Memory B cell (primary cell): ENCODE measurements at regions not wholly inside any gene's neighbourhood (a gene's known extent, or its start where the extent isn't known, plus 50 kb on each side); places are given as distances from the start of the nearest gene placed in this dataset.

ENCODE experiments used
- ATAC-seq: fragments of 150-1000 bp; cut with Tn5 transposase; 2 replicates; pipeline ENCODE4 v1.10.0; 2021; ENCODE audit warnings: low read depth, mild to moderate bottlenecking, moderate library complexity
- DNase-seq, 2 donors: peaks; one replicate each; pipeline ENCODE4 v3.0.0; 2022; ENCODE audit warnings: low spot score in 2 of 2
- H3K27ac Mint-ChIP-seq: one replicate; pipeline ENCODE4 v1.8.0; 2022; ENCODE audit warnings: mild to moderate bottlenecking, moderate library complexity, mixed read lengths
- H3K27me3 Mint-ChIP-seq: one replicate; pipeline ENCODE4 v1.8.0; 2022; ENCODE audit warnings: mixed read lengths
- H3K36me3 Mint-ChIP-seq: one replicate; pipeline ENCODE4 v1.8.0; 2022; ENCODE audit warnings: mild to moderate bottlenecking, mixed read lengths
- H3K4me1 Mint-ChIP-seq: one replicate; pipeline ENCODE4 v1.8.0; 2022; ENCODE audit warnings: mixed read lengths
- H3K4me3 Mint-ChIP-seq: one replicate; pipeline ENCODE4 v1.8.0; 2022; ENCODE audit warnings: mild to moderate bottlenecking, moderate library complexity, mixed read lengths
- H3K9me3 Mint-ChIP-seq: one replicate; pipeline ENCODE4 v1.8.0; 2022; ENCODE audit warnings: mixed read lengths

DNA sequence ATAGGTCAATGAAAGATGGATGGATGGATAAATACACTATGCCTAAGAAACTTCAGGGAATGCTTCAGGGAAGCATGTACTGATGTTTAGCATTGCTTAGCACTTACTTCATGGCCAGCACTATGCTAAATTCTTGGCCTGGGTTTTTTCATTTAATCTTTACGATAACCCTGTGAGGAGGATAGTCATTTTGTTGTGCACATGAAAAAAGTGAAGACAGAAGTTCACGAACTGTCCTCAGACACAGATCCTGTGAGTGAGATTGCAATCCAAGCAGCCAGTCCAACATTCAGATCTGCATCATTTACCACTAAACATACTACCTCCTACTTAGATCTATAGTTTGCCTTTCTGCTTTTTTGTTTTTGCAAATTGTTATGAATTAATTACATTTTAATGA is 510.8 kb upstream of the AGTR1 start:
- Mint-ChIP-seq H3K9me3 (no peaks in the 10 kb centered on the region), H3K4me3 (no peak overlapping the region), H3K36me3 (no peaks in the 10 kb centered on the region), H3K4me1 (no peaks in the 10 kb centered on the region), H3K27ac (no peak overlapping the region), H3K27me3 (no peaks in the 10 kb centered on the region)
- ATAC-seq (no peak), DNase-seq (no peak)

DNA sequence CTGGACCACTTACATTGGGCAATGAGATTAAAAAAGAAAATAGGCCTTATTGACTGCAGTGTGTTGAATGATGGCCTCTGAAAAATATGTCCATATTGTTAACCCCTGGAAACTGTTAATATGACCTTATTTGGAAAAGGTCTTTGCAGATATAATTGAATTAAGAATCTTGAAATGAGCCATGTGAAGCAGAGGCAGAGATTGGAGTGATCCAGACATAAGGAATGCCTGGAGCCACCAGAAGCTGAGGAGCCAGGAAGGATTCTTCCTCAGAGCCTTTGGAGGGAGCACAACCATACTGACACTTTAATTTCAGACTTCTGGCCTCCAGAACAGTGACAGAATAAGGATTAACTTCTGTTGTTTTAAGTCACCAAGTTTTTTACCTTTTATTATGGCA is 510.4 kb upstream of the AGTR1 start:
- Mint-ChIP-seq H3K4me3 (no peak overlapping the region), H3K36me3 (no peaks in the 10 kb centered on the region), H3K4me1 (no peaks in the 10 kb centered on the region), H3K9me3 (no peaks in the 10 kb centered on the region), H3K27me3 (no peaks in the 10 kb centered on the region), H3K27ac (no peak overlapping the region)
- DNase-seq (no peak), ATAC-seq (no peak)

DNA sequence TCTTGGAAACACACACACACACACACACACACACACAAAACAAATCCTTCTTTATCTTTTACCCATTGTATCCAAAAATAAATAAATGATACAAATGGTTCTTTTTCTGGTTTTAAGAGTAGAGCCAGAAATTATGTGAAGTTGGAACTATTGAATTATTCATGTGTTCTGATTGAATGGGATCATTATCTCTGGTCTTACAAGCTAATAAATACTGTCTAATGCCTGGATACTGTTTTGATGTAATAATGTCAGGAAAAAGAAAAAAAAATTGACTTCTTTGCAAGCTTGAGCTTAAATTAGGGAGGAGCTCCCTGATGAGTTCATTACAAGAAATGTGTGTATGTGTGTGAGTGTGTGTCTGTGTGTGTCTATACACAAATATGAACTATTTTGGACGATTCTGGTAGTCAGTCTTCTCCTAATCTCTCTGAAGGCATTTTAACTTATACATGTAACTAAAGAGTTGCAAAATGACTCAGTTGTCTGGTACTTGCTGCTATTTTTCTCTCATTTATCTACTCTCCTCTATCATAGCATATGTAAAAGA is 507.2 kb upstream of the AGTR1 start:
- Mint-ChIP-seq H3K4me3 (no peak overlapping the region), H3K27me3 (no peaks in the 10 kb centered on the region), H3K9me3 (no peaks in the 10 kb centered on the region), H3K36me3 (no peaks in the 10 kb centered on the region), H3K27ac (no peak overlapping the region), H3K4me1 (no peaks in the 10 kb centered on the region)
- DNase-seq (no peak), ATAC-seq (no peak)

DNA sequence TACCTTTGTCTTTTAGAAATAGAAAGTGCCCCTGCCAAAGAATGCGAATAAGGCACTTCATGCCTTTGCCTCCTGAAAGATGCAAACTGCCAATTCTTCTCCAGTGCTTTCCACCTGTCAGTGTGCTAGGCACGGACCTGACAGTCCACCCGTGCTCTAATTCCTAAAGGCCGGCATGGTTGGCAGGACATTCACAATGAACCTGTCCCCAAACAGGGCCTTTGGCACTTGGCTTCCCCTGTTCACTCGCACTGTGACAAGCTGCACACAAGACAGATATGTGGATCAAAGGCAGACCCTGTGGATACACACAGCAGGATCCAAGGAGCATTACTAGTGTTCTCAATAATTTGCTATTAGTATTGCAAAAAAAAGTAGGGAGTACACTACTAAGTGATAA is 505.7 kb upstream of the AGTR1 start:
- no peak overlapping the region for H3K27ac Mint-ChIP-seq
- ATAC-seq = no peak
- H3K27me3 Mint-ChIP-seq = no peaks in the 10 kb centered on the region
- no peak for DNase-seq
- H3K4me3 Mint-ChIP-seq = no peak overlapping the region
- H3K36me3 Mint-ChIP-seq = no peaks in the 10 kb centered on the region
- no peaks in the 10 kb centered on the region for H3K9me3 Mint-ChIP-seq
- no peaks in the 10 kb centered on the region for H3K4me1 Mint-ChIP-seq

DNA sequence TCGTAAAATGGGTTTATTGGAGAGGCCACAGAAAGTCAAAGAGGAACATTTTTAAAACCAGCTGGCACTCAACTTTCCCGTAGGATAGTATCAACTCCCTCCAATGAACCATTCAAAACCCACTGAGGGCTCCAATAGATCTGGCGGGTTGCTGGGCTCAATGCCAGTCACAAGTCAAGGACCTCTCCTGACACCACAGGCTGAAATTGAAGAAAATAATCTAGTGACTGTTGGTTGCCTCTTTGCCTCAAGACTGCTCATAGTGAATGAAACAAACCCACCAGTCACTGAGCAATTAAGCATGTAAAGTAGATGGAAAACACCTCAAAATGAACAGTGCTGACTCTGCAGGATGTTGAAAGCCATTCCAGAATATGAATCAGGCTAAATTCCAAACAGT is 500.6 kb upstream of the AGTR1 start:
- ATAC-seq (no peak), DNase-seq (no peak)
- Mint-ChIP-seq H3K27me3 (no peaks in the 10 kb centered on the region), H3K27ac (no peak overlapping the region), H3K9me3 (peaks cover 9% of the 10 kb centered on the region), H3K36me3 (no peaks in the 10 kb centered on the region), H3K4me3 (no peak overlapping the region), H3K4me1 (no peaks in the 10 kb centered on the region)

DNA sequence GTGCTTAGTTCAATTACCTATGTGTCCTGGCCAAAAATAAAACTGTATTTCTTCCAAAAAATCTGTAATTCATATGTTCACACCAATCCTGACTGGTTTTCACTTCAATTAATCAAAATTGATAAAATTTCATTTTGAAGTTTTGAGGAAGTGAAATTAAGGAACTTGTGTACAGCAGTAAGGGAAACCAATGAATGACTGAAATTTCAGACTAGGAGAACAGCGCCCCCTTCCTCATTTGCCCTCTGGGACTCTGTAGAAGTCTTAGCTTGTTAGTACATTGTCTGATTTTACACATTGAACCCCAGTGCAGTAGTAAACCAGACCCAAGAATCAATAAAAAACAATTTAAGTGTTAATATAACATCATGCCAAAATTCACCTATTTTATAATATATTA is 495.3 kb upstream of the AGTR1 start:
- ATAC-seq (no peak), DNase-seq (no peak)
- no peak overlapping the region for H3K27ac Mint-ChIP-seq
- H3K36me3 Mint-ChIP-seq = no peaks in the 10 kb centered on the region
- no peaks in the 10 kb centered on the region for H3K4me1 Mint-ChIP-seq
- peaks cover 10% of the 10 kb centered on the region for H3K9me3 Mint-ChIP-seq
- H3K27me3 Mint-ChIP-seq = no peaks in the 10 kb centered on the region
- H3K4me3 Mint-ChIP-seq = no peak overlapping the region

DNA sequence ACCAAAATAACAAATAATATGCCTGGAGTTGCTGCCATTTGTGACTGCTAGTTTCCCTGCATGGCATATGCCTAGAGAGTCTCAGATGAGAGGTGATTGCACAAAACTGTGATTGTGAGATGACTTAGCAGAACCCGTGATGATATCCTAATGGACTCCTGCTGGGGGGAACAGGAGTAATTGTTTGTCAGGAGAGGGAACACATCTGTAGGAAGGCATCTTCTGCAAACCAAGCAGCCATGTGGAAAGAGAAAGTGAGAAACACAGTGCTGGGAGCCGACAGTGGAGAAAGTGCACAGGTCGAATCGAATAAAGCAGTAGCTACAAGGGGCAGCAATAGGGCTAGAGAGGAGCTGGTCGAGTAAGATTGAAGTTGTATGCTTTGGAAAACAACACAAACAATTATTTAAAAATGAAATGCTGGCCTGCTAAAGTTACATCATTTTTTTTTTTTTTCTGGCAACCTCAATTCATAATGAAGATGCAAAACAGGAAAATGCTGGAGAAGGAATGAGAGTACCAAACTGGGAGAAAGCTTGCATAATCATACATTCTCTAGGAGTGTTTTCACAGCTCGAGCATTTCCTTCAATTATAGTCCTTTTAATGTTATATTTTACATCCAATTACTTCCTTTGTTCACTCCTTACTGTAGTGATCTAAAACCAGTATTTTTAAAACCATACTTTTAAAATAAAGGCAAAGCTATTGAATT is 494.2 kb upstream of the AGTR1 start:
- no peaks in the 10 kb centered on the region for H3K27me3 Mint-ChIP-seq
- DNase-seq (no peak), ATAC-seq (no peak)
- H3K4me3 Mint-ChIP-seq = no peak overlapping the region
- H3K36me3 Mint-ChIP-seq = no peaks in the 10 kb centered on the region
- H3K27ac Mint-ChIP-seq = no peak overlapping the region
- H3K9me3 Mint-ChIP-seq = peaks cover 10% of the 10 kb centered on the region
- H3K4me1 Mint-ChIP-seq = no peaks in the 10 kb centered on the region

DNA sequence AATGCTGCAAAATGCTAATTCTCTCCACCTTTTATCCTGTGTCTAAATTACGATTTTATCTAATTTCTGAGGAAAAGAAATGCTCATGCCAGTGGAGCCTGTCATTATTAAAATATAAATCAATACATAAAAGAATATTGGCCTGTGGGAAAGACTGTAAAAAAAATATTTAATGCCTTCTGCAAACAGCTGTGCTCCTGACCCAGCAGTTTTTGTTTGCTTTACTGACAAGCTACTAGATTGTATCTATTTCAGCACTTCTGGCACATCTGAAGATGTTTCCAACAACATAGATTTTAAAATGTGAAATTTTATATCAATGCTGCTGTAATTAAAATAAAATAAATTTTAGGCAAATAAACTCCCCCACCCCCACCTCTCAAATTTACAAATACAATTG is 493.6 kb upstream of the AGTR1 start:
- Mint-ChIP-seq H3K9me3 (peaks cover 10% of the 10 kb centered on the region), H3K27me3 (no peaks in the 10 kb centered on the region), H3K27ac (no peak overlapping the region), H3K36me3 (no peaks in the 10 kb centered on the region), H3K4me3 (no peak overlapping the region), H3K4me1 (no peaks in the 10 kb centered on the region)
- ATAC-seq (no peak), DNase-seq (no peak)

DNA sequence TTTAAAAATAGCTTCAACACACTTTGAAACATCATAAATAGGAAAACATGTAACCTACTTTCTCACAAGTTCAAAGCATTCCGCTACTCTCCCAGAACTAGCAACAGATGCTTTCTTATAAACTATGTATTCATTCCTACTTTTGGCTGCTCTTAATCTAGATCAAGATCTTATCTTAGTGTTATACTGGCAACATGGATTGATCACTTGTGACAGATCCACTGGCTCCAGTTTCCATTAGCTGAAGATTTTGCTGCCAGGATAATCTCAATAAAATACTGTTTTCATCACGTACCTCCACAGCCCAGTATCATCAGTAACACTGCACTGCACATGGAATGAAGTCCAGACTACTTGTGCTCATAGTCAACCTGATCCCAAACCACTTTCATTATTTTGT is 491.7 kb upstream of the AGTR1 start:
- no peak for ATAC-seq
- Mint-ChIP-seq H3K27me3 (no peaks in the 10 kb centered on the region), H3K27ac (no peak overlapping the region), H3K4me1 (no peaks in the 10 kb centered on the region), H3K36me3 (no peaks in the 10 kb centered on the region), H3K4me3 (no peak overlapping the region), H3K9me3 (peaks cover 2% of the 10 kb centered on the region)
- no peak for DNase-seq

DNA sequence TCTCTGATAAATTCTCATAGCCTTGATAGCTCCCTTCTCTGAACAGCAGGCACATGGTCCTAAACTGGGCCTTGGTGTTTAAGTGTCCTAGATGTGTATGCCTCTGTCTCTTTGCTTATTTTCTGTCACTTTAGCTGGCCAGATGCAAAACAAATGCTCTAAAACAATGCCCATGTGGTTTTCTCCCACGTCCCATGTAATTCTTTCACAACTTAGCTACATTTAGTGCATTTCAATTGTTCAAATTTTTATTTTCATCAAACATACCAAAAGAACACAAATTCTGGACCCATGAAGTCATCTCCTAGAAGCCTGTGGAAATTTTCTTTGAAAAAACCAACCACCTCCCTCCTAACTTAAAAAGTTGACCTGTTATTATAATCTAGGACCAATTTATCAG is 491.3 kb upstream of the AGTR1 start:
- Mint-ChIP-seq H3K9me3 (peaks cover 1% of the 10 kb centered on the region), H3K36me3 (no peaks in the 10 kb centered on the region), H3K27ac (no peak overlapping the region), H3K4me1 (no peaks in the 10 kb centered on the region), H3K4me3 (no peak overlapping the region), H3K27me3 (no peaks in the 10 kb centered on the region)
- ATAC-seq (no peak), DNase-seq (no peak)

DNA sequence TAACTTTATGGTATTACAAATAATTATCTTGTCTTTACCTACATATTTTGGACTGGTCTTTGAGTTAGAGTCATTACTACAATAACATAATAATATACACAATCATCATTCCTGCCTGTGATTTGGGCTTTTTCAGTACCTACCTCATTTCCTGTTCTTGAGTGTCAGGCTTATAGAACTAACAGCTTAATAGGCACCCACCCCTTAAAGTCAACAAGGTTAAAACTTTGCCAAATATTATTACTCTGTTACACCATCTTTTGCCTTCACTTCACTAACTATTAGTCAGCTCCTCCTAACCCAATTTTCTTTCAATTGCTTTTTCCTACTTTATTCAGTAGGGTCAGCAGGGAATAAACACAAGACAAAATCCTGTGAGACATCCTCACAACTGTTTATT is 488.7 kb upstream of the AGTR1 start:
- Mint-ChIP-seq H3K9me3 (peaks cover 1% of the 10 kb centered on the region), H3K27ac (no peak overlapping the region)
- no peak for DNase-seq

DNA sequence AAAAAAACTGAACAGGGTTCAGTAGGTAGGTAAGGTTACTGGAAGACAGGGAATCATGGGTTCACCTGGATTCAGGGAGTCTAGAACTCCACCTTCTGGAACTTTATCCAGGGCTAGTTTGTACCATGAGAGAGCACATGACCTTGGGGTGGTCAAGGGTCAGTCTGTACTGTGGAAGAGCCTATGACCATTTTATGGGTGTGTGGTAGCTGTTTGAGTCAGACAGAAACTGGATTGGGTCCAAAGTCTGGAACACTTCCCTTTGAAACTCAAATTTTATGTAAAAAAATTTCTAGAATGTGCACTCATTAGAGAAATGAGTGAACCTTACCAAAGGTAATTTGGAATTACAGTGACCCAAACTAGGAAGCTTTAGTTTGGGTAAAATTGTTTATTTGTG is 486.0 kb upstream of the AGTR1 start:
- H3K36me3 Mint-ChIP-seq = no peaks in the 10 kb centered on the region
- no peaks in the 10 kb centered on the region for H3K4me1 Mint-ChIP-seq
- H3K27me3 Mint-ChIP-seq = no peaks in the 10 kb centered on the region
- H3K4me3 Mint-ChIP-seq = no peak overlapping the region
- H3K27ac Mint-ChIP-seq = no peak overlapping the region
- DNase-seq (no peak), ATAC-seq (no peak)
- no peaks in the 10 kb centered on the region for H3K9me3 Mint-ChIP-seq

More for the DNA sequence above, 488.7 kb upstream of the AGTR1 start:
- no peak overlapping the region for H3K4me3 Mint-ChIP-seq
- no peaks in the 10 kb centered on the region for H3K4me1 Mint-ChIP-seq
- H3K27me3 Mint-ChIP-seq = no peaks in the 10 kb centered on the region
- no peaks in the 10 kb centered on the region for H3K36me3 Mint-ChIP-seq
- no peak for ATAC-seq

DNA sequence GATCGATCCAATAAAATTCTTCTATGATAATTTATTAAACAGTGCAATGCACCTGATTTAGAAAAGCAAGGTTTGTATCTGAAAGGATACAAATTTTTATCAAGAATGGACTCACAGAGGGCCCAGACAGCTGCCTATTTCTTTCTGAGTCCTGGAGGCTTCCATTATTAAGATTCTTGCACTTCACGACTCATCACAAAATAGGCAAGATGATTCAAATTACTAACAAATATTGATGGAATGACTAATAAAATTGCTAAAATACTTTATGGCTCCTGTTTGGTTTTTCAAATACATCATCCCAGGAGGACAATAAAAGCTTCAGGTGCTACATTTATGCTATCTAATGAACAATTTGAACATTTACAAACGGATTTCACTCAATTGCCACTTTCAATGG is 483.0 kb upstream of the AGTR1 start:
- no peaks in the 10 kb centered on the region for H3K4me1 Mint-ChIP-seq
- H3K9me3 Mint-ChIP-seq = no peaks in the 10 kb centered on the region
- no peaks in the 10 kb centered on the region for H3K27me3 Mint-ChIP-seq
- H3K27ac Mint-ChIP-seq = no peak overlapping the region
- DNase-seq (no peak), ATAC-seq (no peak)
- no peak overlapping the region for H3K4me3 Mint-ChIP-seq
- no peaks in the 10 kb centered on the region for H3K36me3 Mint-ChIP-seq

DNA sequence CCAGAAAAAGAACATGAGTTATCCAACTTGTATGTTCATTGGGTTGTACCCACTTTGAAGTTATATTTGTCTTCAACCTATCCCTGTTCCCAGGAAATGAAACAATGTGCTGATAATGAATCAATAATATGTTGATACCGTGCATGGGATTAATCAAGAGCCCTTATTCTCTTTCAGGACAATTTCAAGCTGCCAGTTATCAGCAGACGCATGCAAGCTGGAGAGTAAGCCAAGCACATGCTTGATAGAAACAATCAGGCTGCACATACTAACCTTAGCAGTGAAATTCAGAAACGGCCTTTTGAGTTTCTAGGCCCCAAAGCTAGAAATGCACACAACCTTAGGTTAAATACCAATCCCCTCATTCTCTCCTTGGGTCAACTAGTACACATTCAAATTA is 480.4 kb upstream of the AGTR1 start:
- H3K27ac Mint-ChIP-seq = no peak overlapping the region
- no peak for DNase-seq
- ATAC-seq = no peak
- no peaks in the 10 kb centered on the region for H3K4me1 Mint-ChIP-seq
- H3K27me3 Mint-ChIP-seq = no peaks in the 10 kb centered on the region
- no peak overlapping the region for H3K4me3 Mint-ChIP-seq
- no peaks in the 10 kb centered on the region for H3K9me3 Mint-ChIP-seq
- H3K36me3 Mint-ChIP-seq = no peaks in the 10 kb centered on the region

DNA sequence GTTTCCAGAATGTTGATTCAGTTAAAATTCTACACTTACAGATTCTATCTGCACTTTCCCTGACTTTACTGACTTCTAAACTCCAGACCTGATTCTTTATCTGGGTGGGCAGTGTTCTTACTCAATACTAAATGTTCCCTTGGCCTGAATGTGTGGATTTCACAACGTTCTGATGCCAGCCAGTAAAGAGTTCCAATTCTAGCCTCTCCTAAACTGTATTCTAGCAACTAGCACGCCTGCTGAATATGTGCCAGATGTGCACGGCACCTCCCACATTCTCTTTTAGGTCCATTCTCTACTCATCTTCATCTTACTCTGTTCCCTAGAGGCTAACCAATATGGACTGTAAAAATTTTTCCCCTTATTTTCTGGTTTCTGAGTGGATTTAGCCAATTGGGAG is 479.5 kb upstream of the AGTR1 start:
- no peaks in the 10 kb centered on the region for H3K36me3 Mint-ChIP-seq
- DNase-seq (no peak), ATAC-seq (no peak)

More for the DNA sequence above, 479.5 kb upstream of the AGTR1 start:
- Mint-ChIP-seq H3K4me1 (no peaks in the 10 kb centered on the region), H3K4me3 (no peak overlapping the region), H3K9me3 (no peaks in the 10 kb centered on the region), H3K27ac (no peak overlapping the region), H3K27me3 (no peaks in the 10 kb centered on the region)
